C4-2B (cell line): ENCODE measurements at regions not wholly inside any gene's neighbourhood (a gene's known extent, or its start where the extent isn't known, plus 50 kb on each side); places are given as distances from the start of the nearest gene placed in this dataset.

Experiments
- CTCF ChIP-seq: fragments of 450-650 bp; conservative IDR thresholded peaks from 2 replicates; pipeline ENCODE4 v1.5.1; 2017; ENCODE audit warnings: mild to moderate bottlenecking
- ZFX ChIP-seq: fragments of 450-650 bp; IDR thresholded peaks from 2 replicates; pipeline ENCODE4 v1.6.1; 2017

DNA sequence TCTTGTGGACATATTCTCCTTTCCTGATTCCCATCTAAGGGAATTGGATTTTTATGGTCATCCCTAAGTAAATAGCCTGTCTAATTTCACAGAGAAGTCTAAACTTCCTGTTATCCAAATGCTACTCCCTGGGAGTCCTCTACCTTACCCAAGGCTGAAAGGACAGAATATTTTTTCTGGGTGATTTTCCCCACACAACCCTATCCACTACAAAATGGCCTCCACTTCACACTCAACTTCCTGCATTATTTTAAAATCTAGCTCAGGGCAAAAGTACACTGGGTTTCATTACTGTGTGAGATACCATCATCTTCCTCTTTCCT lies 77.5 kb upstream of the ABI3BP start:
- no peak for TF ChIP-seq CTCF
- TF ChIP-seq ZFX = no peak
